Left kidney (tissue), 1 donor: ENCODE measurements at regions not wholly inside any gene's neighbourhood (a gene's known extent, or its start where the extent isn't known, plus 50 kb on each side); places are given as distances from the start of the nearest gene placed in this dataset.
"Not testable (repeated sequence)": the region's sequence is repeated elsewhere in the genome, so short reads cannot be mapped to it uniquely, and the experiment has no call there.

Experiments
- DNase-seq: peaks from one replicate; pipeline ENCODE4 v3.0.0-alpha.2; 2013

GRCh38 chr18:60062396-60062795, 162.6 kb downstream of the PMAIP1 start:
- DNase-seq, result no peak

- no peak for DNase-seq
Measured at GRCh38 chr18:60060578-60060977, 160.8 kb downstream of the PMAIP1 start.

- DNase-seq, result no peak
Measured at GRCh38 chr18:60060026-60060425, 160.2 kb downstream of the PMAIP1 start.

GRCh38 chr18:60059216-60059615, 159.4 kb downstream of the PMAIP1 start:
- DNase-seq, result no peak

- no peak for DNase-seq
Measured at GRCh38 chr18:60053747-60054304, 154.0 kb downstream of the PMAIP1 start.

DNA sequence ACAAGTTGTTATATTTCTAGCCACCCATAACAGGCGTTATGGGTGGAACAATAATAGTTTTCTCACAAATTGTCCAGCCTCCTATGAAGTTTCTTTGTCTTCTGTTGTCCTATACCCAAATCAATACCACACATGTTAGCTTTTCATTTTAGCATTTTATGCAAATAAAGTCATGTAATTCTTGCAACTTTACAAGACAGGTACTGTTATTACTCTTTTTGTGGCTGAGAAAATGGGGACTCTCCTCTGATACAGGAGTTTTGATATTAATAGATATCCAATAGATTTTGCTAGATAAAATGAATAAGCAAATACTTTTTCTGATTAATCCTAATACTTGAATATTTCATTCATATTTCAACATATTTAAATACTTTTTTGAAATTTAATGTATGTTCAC, 151.0 kb downstream of the PMAIP1 start:
- no peak for DNase-seq

DNA sequence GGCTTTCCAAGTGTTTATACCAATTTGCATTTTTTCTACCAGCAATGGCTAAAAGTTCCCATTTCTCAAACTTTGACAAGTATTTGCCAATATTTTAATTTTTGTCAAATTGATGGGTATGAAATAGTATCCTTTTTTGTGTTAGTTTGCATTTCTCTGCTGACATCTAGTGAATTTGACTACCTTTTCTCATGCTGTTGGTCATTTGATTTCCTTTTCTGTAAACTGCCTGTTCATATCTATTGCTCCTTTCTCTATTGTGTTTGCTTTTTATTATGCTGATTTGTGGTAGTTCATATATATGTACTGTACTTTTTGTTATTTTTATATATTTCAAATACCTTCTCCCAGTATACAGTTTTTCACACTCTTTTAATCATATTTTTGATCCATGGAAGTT, 149.4 kb downstream of the PMAIP1 start:
- no peak for DNase-seq

DNA sequence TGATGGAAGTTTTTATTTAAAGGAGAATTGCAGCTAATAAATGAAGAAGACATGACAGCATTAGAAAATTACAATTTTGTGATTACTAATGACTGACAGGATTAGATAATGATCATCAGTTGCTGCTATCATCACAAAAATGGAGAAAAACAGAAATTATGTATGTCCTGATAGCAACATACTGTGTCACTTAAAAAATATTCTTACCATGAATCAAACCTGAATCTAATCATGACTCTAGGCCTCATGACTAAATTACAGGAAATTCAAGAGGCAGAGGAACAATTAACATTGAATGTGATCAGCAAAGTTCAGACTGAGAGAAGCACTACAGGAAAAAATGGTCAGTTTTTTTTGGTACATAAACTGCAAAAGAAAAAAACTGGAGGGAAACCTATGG, 147.8 kb downstream of the PMAIP1 start:
- DNase-seq, result no peak

GRCh38 chr18:60044290-60045006, 144.7 kb downstream of the PMAIP1 start:
- no peak for DNase-seq

DNA sequence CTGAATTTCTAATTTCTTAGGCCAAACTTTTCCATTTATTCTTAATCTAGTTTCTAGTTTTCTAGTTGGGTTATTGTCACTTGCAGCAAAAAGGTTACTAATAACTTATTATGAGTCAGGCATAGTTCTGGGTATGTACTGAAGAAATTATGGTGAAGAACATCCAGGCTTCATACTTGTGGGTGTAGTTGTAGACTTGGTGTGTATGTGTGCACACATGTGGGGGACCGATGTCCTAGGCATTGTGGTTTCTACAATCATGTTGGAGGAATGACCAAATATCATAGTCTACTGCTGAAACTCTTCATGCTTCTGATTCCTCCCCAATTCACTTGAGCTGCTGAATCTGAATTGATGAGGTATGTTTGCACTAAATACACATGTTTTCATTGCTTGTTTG, 141.2 kb downstream of the PMAIP1 start:
- no peak for DNase-seq

GRCh38 chr18:60038731-60039130, 138.9 kb downstream of the PMAIP1 start:
- no peak for DNase-seq

DNA sequence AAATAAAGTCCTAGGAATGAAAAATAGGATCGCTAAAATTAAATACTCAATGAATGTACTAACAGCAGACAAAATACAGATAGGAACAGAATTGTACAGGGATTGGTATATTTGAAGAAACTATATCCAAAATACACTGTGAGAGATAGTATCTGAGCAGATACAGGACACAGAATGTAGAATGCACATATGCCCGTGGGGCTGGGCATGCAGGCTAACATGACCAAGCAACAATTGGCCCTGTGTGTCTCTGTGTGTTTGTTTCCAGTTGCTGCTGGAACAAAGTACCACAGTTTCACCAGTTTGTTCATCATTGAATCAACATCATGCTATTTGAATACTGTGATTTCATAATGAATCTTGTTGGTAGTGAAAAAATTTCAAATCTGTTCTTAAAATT, 127.6 kb downstream of the PMAIP1 start:
- DNase-seq, result no peak

GRCh38 chr18:60024857-60025256, 125.1 kb downstream of the PMAIP1 start:
- no peak for DNase-seq

DNA sequence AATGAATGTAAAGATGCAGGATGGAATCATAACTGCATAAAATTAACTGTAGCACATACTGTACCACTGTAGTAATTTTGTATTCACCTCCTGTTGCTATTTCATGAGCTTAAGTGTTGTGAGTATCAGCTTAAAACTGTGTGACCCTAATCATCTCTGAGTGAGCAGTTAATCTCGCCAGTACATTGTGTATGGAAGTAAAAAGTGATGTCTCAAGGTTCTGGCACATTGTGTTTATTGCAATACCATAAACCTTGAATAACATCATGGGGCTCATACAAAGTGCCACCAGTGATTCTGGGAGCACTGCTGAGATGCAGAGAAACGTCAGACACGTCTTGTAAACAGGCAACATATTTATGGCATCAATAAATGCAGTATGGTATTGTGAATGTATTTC, 124.5 kb downstream of the PMAIP1 start:
- DNase-seq, result no peak

- DNase-seq, result no peak
Measured at GRCh38 chr18:60022671-60023276, 123.0 kb downstream of the PMAIP1 start.

GRCh38 chr18:60021556-60021955, 121.8 kb downstream of the PMAIP1 start:
- DNase-seq, result no peak

GRCh38 chr18:60020107-60020925, 120.5 kb downstream of the PMAIP1 start:
- DNase-seq, result peak; percentile 51

GRCh38 chr18:60019463-60019840, 119.7 kb downstream of the PMAIP1 start:
- DNase-seq, result no peak

DNA sequence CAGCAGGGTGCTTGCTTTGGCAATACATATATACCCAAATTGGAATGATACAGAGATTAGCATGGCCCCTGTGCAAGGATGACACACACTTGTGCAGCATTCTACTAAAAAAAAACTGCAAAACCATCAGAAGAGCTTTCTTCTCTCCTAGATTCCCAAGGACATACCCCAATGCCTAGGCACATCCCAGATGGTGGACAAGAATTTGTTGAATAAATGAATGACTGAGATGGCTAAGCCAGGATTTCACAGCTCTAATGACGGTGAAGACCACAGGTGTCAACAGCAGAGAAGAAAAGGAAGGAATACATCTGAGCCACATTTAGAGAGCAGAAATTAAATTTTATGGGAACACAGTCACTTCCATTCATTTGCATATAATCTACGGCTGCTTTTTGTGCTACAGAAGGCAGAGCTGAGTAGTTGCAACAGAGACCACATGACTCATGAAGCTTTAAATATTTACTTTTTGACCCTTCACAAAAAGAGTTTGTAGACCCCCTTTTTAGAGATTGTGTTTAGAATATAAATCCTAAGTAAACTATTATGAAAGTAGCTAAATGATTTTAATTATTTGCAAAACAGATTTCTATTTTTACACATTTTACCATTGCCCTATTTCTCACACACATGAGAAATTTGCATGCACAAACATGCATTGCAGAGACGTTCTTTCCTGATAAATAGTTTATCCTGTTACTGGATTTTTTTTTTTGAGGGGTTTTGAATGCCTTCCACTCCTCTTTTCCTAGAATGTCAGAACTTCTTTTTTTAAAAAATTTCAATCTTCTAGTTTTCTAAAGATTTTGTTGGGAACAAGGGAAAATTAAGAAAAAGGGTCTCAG, 119.0 kb downstream of the PMAIP1 start:
- DNase-seq, result no peak

DNA sequence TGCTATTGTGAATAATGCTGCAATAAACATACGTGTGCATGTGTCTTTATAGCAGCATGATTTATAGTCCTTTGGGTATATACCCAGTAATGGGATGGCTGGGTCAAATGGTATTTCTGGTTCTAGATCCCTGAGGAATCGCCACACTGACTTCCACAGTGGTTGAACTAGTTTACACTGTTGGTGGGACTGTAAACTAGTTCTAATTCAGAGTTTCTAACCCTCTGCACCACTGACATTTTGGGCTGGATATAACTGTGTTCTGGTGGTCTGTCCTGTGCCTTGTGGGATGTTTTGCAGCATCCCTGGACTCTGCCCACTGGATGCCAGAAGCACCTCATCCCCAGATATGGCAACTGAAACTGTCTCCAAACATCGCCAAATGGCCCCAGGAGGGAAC, 118.3 kb downstream of the PMAIP1 start:
- DNase-seq, result not testable (repeated sequence)

- no peak for DNase-seq
Measured at GRCh38 chr18:60017371-60017770, 117.6 kb downstream of the PMAIP1 start.

- DNase-seq, result not testable (repeated sequence)
Measured at GRCh38 chr18:60015826-60016225, 116.0 kb downstream of the PMAIP1 start.
